ENCODE measurements at regions not wholly inside any gene's neighbourhood (a gene's known extent, or its start where the extent isn't known, plus 50 kb on each side); places are given as distances from the start of the nearest gene placed in this dataset.

- TF ChIP-seq CTCF (IDR thresholded peaks at IDR 0.05) (no peak), POLR2A (IDR thresholded peaks at IDR 0.05) (no peak), POLR2AphosphoS5 (IDR thresholded peaks at IDR 0.05; ENCODE audit: insufficient read depth in 1 of 2, low read depth in 1 of 2) (no peak)
These were observed 100.1 kb upstream of the NEO1 start for GRCh38 chr15:72952151-72952550.
